WTC11 (cell line): ENCODE measurements at regions not wholly inside any gene's neighbourhood (a gene's known extent, or its start where the extent isn't known, plus 50 kb on each side); places are given as distances from the start of the nearest gene placed in this dataset.

Source experiments
- ATAC-seq: fragments of 200-7000 bp; cut with Tn5 transposase; 2 replicates; pipeline ENCODE4 v1.10.0; 2021; ENCODE audit warnings: mild to moderate bottlenecking, moderate library complexity
- CTCF ChIA-PET: fragments of 300-600 bp; sonication (Branson Sonifier 250); formaldehyde crosslinking; loops from one replicate; lab custom pipeline; 2021; ENCODE audit warnings: antibody characterized with exemption; lab: Charles Lee
- POLR2A ChIA-PET: fragments of 350-600 bp; sonication (Branson Sonifier 250); formaldehyde crosslinking; loops from one replicate; lab custom pipeline; 2021; ENCODE audit warnings: antibody characterized with exemption; lab: Charles Lee
- DNase-seq: peaks from one replicate; pipeline ENCODE4 v3.0.0; 2021; ENCODE audit warnings: low spot score
- H3K27ac Mint-ChIP-seq: 2 replicates; pipeline ENCODE4 v1.8.0; 2021; ENCODE audit warnings: mixed read lengths
- H3K27me3 Mint-ChIP-seq: 2 replicates; pipeline ENCODE4 v1.8.0; 2021; ENCODE audit warnings: low read depth, mild to moderate bottlenecking, moderate library complexity, mixed read lengths
- H3K36me3 Mint-ChIP-seq: 2 replicates; pipeline ENCODE4 v1.8.0; 2021; ENCODE audit warnings: mixed read lengths
- H3K4me1 Mint-ChIP-seq: 2 replicates; pipeline ENCODE4 v1.8.0; 2022; ENCODE audit warnings: mixed read lengths
- H3K4me3 Mint-ChIP-seq: 2 replicates; pipeline ENCODE4 v1.8.0; 2021; ENCODE audit warnings: mild to moderate bottlenecking, moderate library complexity, mixed read lengths
- H3K9me3 Mint-ChIP-seq: 2 replicates; pipeline ENCODE4 v1.8.0; 2021; ENCODE audit warnings: mixed read lengths
- ATF3 ChIP-seq: sonication (generic); formaldehyde crosslinking; conservative IDR thresholded peaks from 2 replicates; pipeline ENCODE4 v1.8.1; 2022; ENCODE audit warnings: mild to moderate bottlenecking, missing genetic modification reagents
- ELF4 ChIP-seq: sonication (generic); formaldehyde crosslinking; IDR thresholded peaks from 2 replicates; pipeline ENCODE4 v1.8.1; 2022; ENCODE audit warnings: low read depth, mild to moderate bottlenecking, moderate library complexity, missing genetic modification reagents
- ERG ChIP-seq: fragments of 250-450 bp; sonication (Bioruptor Pico); IDR thresholded peaks from 2 replicates; pipeline ENCODE4 v1.8.0; 2021; ENCODE audit warnings: mild to moderate bottlenecking
- ETV6 ChIP-seq: sonication (generic); formaldehyde crosslinking; IDR thresholded peaks from 2 replicates; pipeline ENCODE4 v1.8.1; 2022; ENCODE audit warnings: mild to moderate bottlenecking, missing genetic modification reagents
- FOXJ3 ChIP-seq: sonication (generic); formaldehyde crosslinking; IDR thresholded peaks from 2 replicates; pipeline ENCODE4 v1.9.0; 2021; ENCODE audit warnings: missing genetic modification reagents, mild to moderate bottlenecking, borderline replicate concordance
- FOXP4 ChIP-seq: sonication (generic); formaldehyde crosslinking; IDR thresholded peaks from 2 replicates; pipeline ENCODE4 v1.8.0; 2022; ENCODE audit warnings: mild to moderate bottlenecking, missing genetic modification reagents
- IRF2 ChIP-seq: sonication (generic); formaldehyde crosslinking; IDR thresholded peaks from 2 replicates; pipeline ENCODE4 v1.8.0; 2022; ENCODE audit warnings: low read depth, missing genetic modification reagents, borderline replicate concordance
- MXD4 ChIP-seq: fragments of 250-450 bp; sonication (Bioruptor Pico); IDR thresholded peaks from 2 replicates; pipeline ENCODE4 v1.8.0; 2021; ENCODE audit warnings: mild to moderate bottlenecking, moderate library complexity, borderline replicate concordance
- MYBL2 ChIP-seq: sonication (generic); formaldehyde crosslinking; IDR thresholded peaks from 2 replicates; pipeline ENCODE4 v1.8.1; 2023; ENCODE audit warnings: mild to moderate bottlenecking, moderate library complexity, missing genetic modification reagents
- NR2C2 ChIP-seq: sonication (generic); formaldehyde crosslinking; IDR thresholded peaks from 2 replicates; pipeline ENCODE4 v1.8.0; 2022; ENCODE audit warnings: mild to moderate bottlenecking, missing genetic modification reagents
- OVOL2 ChIP-seq: fragments of 250-450 bp; sonication (Bioruptor Pico); IDR thresholded peaks from 2 replicates; pipeline ENCODE4 v1.9.0; 2021; ENCODE audit warnings: mild to moderate bottlenecking, borderline replicate concordance
- PREB ChIP-seq: sonication (generic); formaldehyde crosslinking; IDR thresholded peaks from 2 replicates; pipeline ENCODE4 v1.8.1; 2022; ENCODE audit warnings: mild to moderate bottlenecking, missing genetic modification reagents, moderate library complexity, borderline replicate concordance
- RELA ChIP-seq: sonication (generic); formaldehyde crosslinking; IDR thresholded peaks from 2 replicates; pipeline ENCODE4 v1.8.1; 2022; ENCODE audit warnings: missing genetic modification reagents, mild to moderate bottlenecking, borderline replicate concordance
- TEAD1 ChIP-seq: sonication (generic); formaldehyde crosslinking; IDR thresholded peaks from 2 replicates; pipeline ENCODE4 v1.8.0; 2022; ENCODE audit warnings: mild to moderate bottlenecking, missing genetic modification reagents
- TEAD4 ChIP-seq: sonication (generic); formaldehyde crosslinking; IDR thresholded peaks from 2 replicates; pipeline ENCODE4 v1.8.0; 2022; ENCODE audit warnings: mild to moderate bottlenecking, missing genetic modification reagents
- ZBTB21 ChIP-seq: sonication (generic); formaldehyde crosslinking; IDR thresholded peaks from 2 replicates; pipeline ENCODE4 v1.8.1; 2023; ENCODE audit warnings: mild to moderate bottlenecking, missing genetic modification reagents, borderline replicate concordance
- ZNF219 ChIP-seq: sonication (generic); formaldehyde crosslinking; IDR thresholded peaks from 2 replicates; pipeline ENCODE4 v1.8.0; 2023; ENCODE audit warnings: missing genetic modification reagents, mild to moderate bottlenecking, borderline replicate concordance
- ZNF232 ChIP-seq: sonication (generic); formaldehyde crosslinking; IDR thresholded peaks from 2 replicates; pipeline ENCODE4 v1.8.0; 2022; ENCODE audit warnings: mild to moderate bottlenecking, missing genetic modification reagents
- ZNF263 ChIP-seq: sonication (generic); formaldehyde crosslinking; IDR thresholded peaks from 2 replicates; pipeline ENCODE4 v1.8.1; 2022; ENCODE audit warnings: low read depth, mild to moderate bottlenecking, moderate library complexity, missing genetic modification reagents
- ZNF281 ChIP-seq: sonication (generic); formaldehyde crosslinking; IDR thresholded peaks from 2 replicates; pipeline ENCODE4 v1.8.0; 2023; ENCODE audit warnings: mild to moderate bottlenecking, missing genetic modification reagents
- ZNF317 ChIP-seq: sonication (generic); formaldehyde crosslinking; IDR thresholded peaks from 2 replicates; pipeline ENCODE4 v1.8.1; 2023; ENCODE audit warnings: low read depth, mild to moderate bottlenecking, moderate library complexity, missing genetic modification reagents, borderline replicate concordance
- ZNF396 ChIP-seq: fragments of 250-450 bp; sonication (Bioruptor Pico); IDR thresholded peaks from 2 replicates; pipeline ENCODE4 v1.8.0; 2021; ENCODE audit warnings: mild to moderate bottlenecking, moderate library complexity, borderline replicate concordance
- ZNF425 ChIP-seq: fragments of 250-450 bp; sonication (Bioruptor Pico); conservative IDR thresholded peaks from 2 replicates; pipeline ENCODE4 v1.9.0; 2021; ENCODE audit warnings: mild to moderate bottlenecking

GRCh38 chr2:60262178-60262577, 291.3 kb downstream of the BCL11A start (continued):
- TF ChIP-seq ERG (no peak), ATF3 (CRISPR knock-in tag) (no peak), ZNF396 (CRISPR knock-in tag) (no peak), ZBTB21 (CRISPR knock-in tag) (no peak), IRF2 (CRISPR knock-in tag) (no peak)

- CTCF ChIA-PET: interaction anchor here (0.9 kb wide), 1 partner anchor 321 kb away, joined by 4 read pairs; no protein-coding TSS in a partner anchor
- Mint-ChIP-seq H3K27ac (no peak overlapping the region), H3K27me3 (no peaks in the 10 kb centered on the region), H3K9me3 (peaks cover 9% of the 10 kb centered on the region), H3K4me1 (no peaks in the 10 kb centered on the region), H3K36me3 (no peaks in the 10 kb centered on the region; the same call in 1 of the 2 replicates), H3K4me3 (no peak overlapping the region)
- no peak for TF ChIP-seq ZBTB21 (CRISPR knock-in tag)
- no peak for TF ChIP-seq TEAD4 (CRISPR knock-in tag)
- no peak for TF ChIP-seq MXD4 (CRISPR knock-in tag)
- TF ChIP-seq ZNF263 (CRISPR knock-in tag): no peak
- TF ChIP-seq ZNF219 (CRISPR knock-in tag): no peak
- no peak for TF ChIP-seq ZNF281
- no peak for TF ChIP-seq RELA (CRISPR knock-in tag)
- no peak for TF ChIP-seq MYBL2 (CRISPR knock-in tag)
- no peak for TF ChIP-seq OVOL2
- TF ChIP-seq ELF4 (CRISPR knock-in tag): no peak
- TF ChIP-seq ZNF232 (CRISPR knock-in tag): no peak
- TF ChIP-seq PREB (CRISPR knock-in tag): no peak
- no peak for TF ChIP-seq ETV6 (CRISPR knock-in tag)
- POLR2A ChIA-PET: interaction anchor here (0.5 kb wide), 1 partner anchor 13 kb away, joined by 3 read pairs; no protein-coding TSS in a partner anchor
- ATAC-seq: no peak
- no peak for DNase-seq
These were observed 292.7 kb downstream of the BCL11A start for GRCh38 chr2:60260639-60261296.

- no peak for ATAC-seq
- peaks cover 4% of the 10 kb centered on the region for H3K9me3 Mint-ChIP-seq
- POLR2A ChIA-PET: no interaction called here
- DNase-seq: no peak
- no peaks in the 10 kb centered on the region for H3K27me3 Mint-ChIP-seq
- no peak overlapping the region for H3K4me3 Mint-ChIP-seq
- H3K27ac Mint-ChIP-seq: no peak overlapping the region
- CTCF ChIA-PET: no interaction called here
- H3K36me3 Mint-ChIP-seq: no peaks in the 10 kb centered on the region
- H3K4me1 Mint-ChIP-seq: no peaks in the 10 kb centered on the region
- TF ChIP-seq FOXP4 (CRISPR knock-in tag) (no peak), TEAD1 (CRISPR knock-in tag) (no peak), ZNF425 (no peak), FOXJ3 (CRISPR knock-in tag) (no peak), NR2C2 (CRISPR knock-in tag) (no peak), ZNF317 (no peak)
These were observed 293.7 kb downstream of the BCL11A start for GRCh38 chr2:60259781-60260180.
